Head of caudate nucleus (tissue), 42 donors: ENCODE measurements at regions not wholly inside any gene's neighbourhood (a gene's known extent, or its start where the extent isn't known, plus 50 kb on each side); places are given as distances from the start of the nearest gene placed in this dataset.

Experiments used
- DNase-seq, 42 donors: peaks; one replicate each; pipeline versions ENCODE4 v3.0.0 to v3.0.0-alpha.2; 2020 to 2021; ENCODE audit warnings: mixed read lengths in 7 of 42
- intact Hi-C: fragments of 100-400 bp; cut with DNase I; formaldehyde crosslinking; loops from one replicate; pipeline ENCODE4 v1.15.0; 2022

GRCh38 chr2:7269106-7269643, 352.0 kb downstream of the RNF144A start:
- intact Hi-C loops, result no loop called here
- DNase-seq, result no peak

- intact Hi-C loops, result no loop called here
- DNase-seq, result no peak
Observed at GRCh38 chr2:7270011-7270431, 352.8 kb downstream of the RNF144A start.

- no peak for DNase-seq
- intact Hi-C loops, result no loop called here
Observed at GRCh38 chr2:7272210-7272609, 355.0 kb downstream of the RNF144A start.

- no peak for DNase-seq
- intact Hi-C loops, result no loop called here
Observed at GRCh38 chr2:7278984-7279383, 361.8 kb downstream of the RNF144A start.

GRCh38 chr2:7279421-7279949, 362.3 kb downstream of the RNF144A start:
- no peak for DNase-seq
- intact Hi-C loops, result no loop called here

GRCh38 chr2:7280790-7281189, 363.6 kb downstream of the RNF144A start:
- no peak for DNase-seq
- intact Hi-C loops, result no loop called here

GRCh38 chr2:7281231-7282201, 364.3 kb downstream of the RNF144A start:
- intact Hi-C loops, result no loop called here

GRCh38 chr2:7286120-7286519, 368.9 kb downstream of the RNF144A start:
- intact Hi-C loops, result no loop called here
- DNase-seq, result no peak

More at GRCh38 chr2:7281231-7282201, 364.3 kb downstream of the RNF144A start:
- DNase-seq, result peak in 3 of 42 donors; percentile 7 to 15 (median 10)

- DNase-seq, result no peak
- intact Hi-C loops, result no loop called here
Observed at GRCh38 chr2:7288484-7288883, 371.3 kb downstream of the RNF144A start.

- DNase-seq, result no peak
- intact Hi-C loops, result no loop called here
Observed at GRCh38 chr2:7289697-7290096, 372.5 kb downstream of the RNF144A start.

GRCh38 chr2:7292154-7292691, 375.0 kb downstream of the RNF144A start:
- intact Hi-C loops, result no loop called here
- no peak for DNase-seq

- DNase-seq, result no peak
- intact Hi-C loops, result no loop called here
Observed at GRCh38 chr2:7309582-7309981, 392.4 kb downstream of the RNF144A start.

GRCh38 chr2:7324706-7325105, 407.5 kb downstream of the RNF144A start:
- peak in 4 of 42 donors; percentile 5 to 15 (median 10) for DNase-seq
- intact Hi-C loops, result no loop called here

- no peak for DNase-seq
- intact Hi-C loops, result no loop called here
Observed at GRCh38 chr2:7325186-7325585, 408.0 kb downstream of the RNF144A start.

GRCh38 chr2:7329465-7329864, 412.3 kb downstream of the RNF144A start:
- DNase-seq, result no peak
- intact Hi-C loops, result no loop called here

GRCh38 chr2:7333189-7333765, 416.1 kb downstream of the RNF144A start:
- intact Hi-C loops, result no loop called here
- DNase-seq, result no peak

GRCh38 chr2:7333960-7334493, 416.8 kb downstream of the RNF144A start:
- no peak for DNase-seq
- intact Hi-C loops, result no loop called here

- DNase-seq, result no peak
- intact Hi-C loops, result no loop called here
Observed at GRCh38 chr2:7338961-7339360, 421.7 kb downstream of the RNF144A start.

GRCh38 chr2:7346336-7346735, 429.1 kb downstream of the RNF144A start:
- intact Hi-C loops, result no loop called here
- no peak for DNase-seq
